SK-N-SH (cell line): ENCODE measurements at regions not wholly inside any gene's neighbourhood (a gene's known extent, or its start where the extent isn't known, plus 50 kb on each side); places are given as distances from the start of the nearest gene placed in this dataset.

ENCODE experiments used
- CTCF ChIA-PET: fragments of 300-600, 350-600 bp; formaldehyde crosslinking; extraction: SDS; loops from one replicate; lab custom pipeline; 2021; lab: Yijun Ruan, JAX
- POLR2A ChIA-PET: fragments of 350-600 bp; sonication (Branson Sonifier 250); formaldehyde crosslinking; extraction: SDS; loops from one replicate; lab custom pipeline; 2020; ENCODE audit warnings: antibody characterized with exemption, inconsistent platforms; lab: Yijun Ruan, JAX
- DNase-seq: peaks from one replicate; pipeline ENCODE4 v3.0.0; 2012
- H2AFZ ChIP-seq: fragments of 200-600 bp; sonication (generic); 2 replicates; pipeline ENCODE4 v1.8.1; 2016; ENCODE audit warnings: antibody characterized with exemption, mild to moderate bottlenecking, low read depth
- H3F3A ChIP-seq: fragments of 200-600 bp; sonication (generic); replicated peaks from 2 replicates; pipeline ENCODE3; 2016; ENCODE audit warnings: antibody characterized with exemption, mild to moderate bottlenecking; ENCODE audit not compliant: insufficient read depth
- H3K27ac ChIP-seq, 2 experiments: fragments of 200-500 bp in 1 of 2; fragments of 200-600 bp in 1 of 2; sonication (Bioruptor generic) in 1 of 2; sonication (generic), shearing (Covaris generic) in 1 of 2; 2 replicates each; pipeline versions ENCODE4 v1.5.1 to v1.6.1; 2014 to 2016; ENCODE audit warnings: low read depth in 2 of 2, inconsistent platforms in 1 of 2, low read length in 1 of 2, mild to moderate bottlenecking in 1 of 2, mixed read lengths in 1 of 2
- H3K27me3 ChIP-seq: fragments of 200-600 bp; sonication (generic), shearing (Covaris generic); 2 replicates; pipeline ENCODE4 v1.6.1; 2016; ENCODE audit warnings: mixed run types; ENCODE audit not compliant: insufficient read depth
- H3K36me3 ChIP-seq, 2 experiments: fragments of 200-500 bp in 1 of 2; fragments of 200-600 bp in 1 of 2; sonication (Bioruptor generic) in 1 of 2; sonication (generic) in 1 of 2; replicated peaks in 1 of 2; 2 replicates each; pipeline versions ENCODE3 to v1.5.1; 2014 to 2016; ENCODE audit warnings: low read length in 1 of 2, mild to moderate bottlenecking in 1 of 2; ENCODE audit not compliant: insufficient read depth in 2 of 2, control insufficient read depth in 1 of 2
- H3K4me1 ChIP-seq, 2 experiments: fragments of 200-500 bp in 1 of 2; fragments of 200-600 bp in 1 of 2; sonication (Bioruptor generic) in 1 of 2; sonication (generic), shearing (Covaris generic) in 1 of 2; 2 replicates each; pipeline versions ENCODE4 v1.5.1 to v1.6.1; 2014 to 2016; ENCODE audit warnings: low read depth in 1 of 2, low read length in 1 of 2, mixed run types in 1 of 2; ENCODE audit not compliant: insufficient read depth in 2 of 2, control insufficient read depth in 1 of 2
- H3K4me2 ChIP-seq: fragments of 200-600 bp; sonication (generic), shearing (Covaris generic); 2 replicates; pipeline ENCODE4 v1.6.1; 2017; ENCODE audit warnings: mixed run types
- H3K4me3 ChIP-seq, 2 experiments: fragments of 200-500 bp in 1 of 2; fragments of 200-600 bp in 1 of 2; sonication (Bioruptor generic) in 1 of 2; sonication (generic), shearing (Covaris generic) in 1 of 2; 2 replicates each; pipeline versions ENCODE4 v1.5.1 to v1.8.1; 2014 to 2016; ENCODE audit warnings: low read depth in 2 of 2, inconsistent platforms in 1 of 2, low read length in 1 of 2, mild to moderate bottlenecking in 1 of 2, mixed read lengths in 1 of 2, moderate library complexity in 1 of 2
- H3K79me2 ChIP-seq: fragments of 200-600 bp; sonication (generic); 2 replicates; pipeline ENCODE4 v1.8.1; 2017; ENCODE audit warnings: mild to moderate bottlenecking; ENCODE audit not compliant: insufficient read depth
- H3K9ac ChIP-seq: fragments of 200-600 bp; sonication (generic); 2 replicates; pipeline ENCODE4 v1.6.1; 2017; ENCODE audit warnings: mixed run types
- H3K9me2 ChIP-seq: fragments of 200-600 bp; sonication (generic); 2 replicates; pipeline ENCODE4 v1.6.1; 2017; ENCODE audit warnings: mixed run types
- H3K9me3 ChIP-seq: fragments of 200-600 bp; sonication (generic); 2 replicates; pipeline ENCODE4 v1.6.1; 2017; ENCODE audit warnings: mixed run types, mild to moderate bottlenecking, moderate library complexity
- H4K20me1 ChIP-seq: fragments of 200-600 bp; sonication (generic); 2 replicates; pipeline ENCODE4 v1.6.1; 2017; ENCODE audit warnings: mild to moderate bottlenecking, mixed run types; ENCODE audit not compliant: insufficient read depth
- CHD2 ChIP-seq: fragments of 150-350 bp; IDR thresholded peaks from 2 replicates; pipeline ENCODE4 v1.6.1; 2018; ENCODE audit warnings: low read length; ENCODE audit not compliant: partially characterized antibody
- EZH2phosphoT487 ChIP-seq: fragments of 200-600 bp; sonication (generic); IDR thresholded peaks from 2 replicates; pipeline ENCODE4 v1.6.1; 2017; ENCODE audit warnings: low read depth, mixed run types, mild to moderate bottlenecking, antibody characterized with exemption, moderate library complexity, borderline replicate concordance
- FOSL2 ChIP-seq: IDR thresholded peaks from 2 replicates; pipeline ENCODE4 v1.4.0; 2012; ENCODE audit warnings: low read depth, mild to moderate bottlenecking, moderate library complexity, borderline replicate concordance
- FOXM1 ChIP-seq: IDR thresholded peaks from 2 replicates; pipeline ENCODE4 v1.4.0; 2012; ENCODE audit warnings: low read depth, mild to moderate bottlenecking
- GABPA ChIP-seq: IDR thresholded peaks from 2 replicates; pipeline ENCODE4 v1.4.0; 2012; ENCODE audit warnings: low read depth, mild to moderate bottlenecking
- GATA2 ChIP-seq: sonication (generic); formaldehyde crosslinking; IDR thresholded peaks from 2 replicates; pipeline ENCODE4 v1.5.0; 2020; ENCODE audit warnings: mild to moderate bottlenecking, missing genetic modification reagents
- NRF1 ChIP-seq: IDR thresholded peaks from 2 replicates; pipeline ENCODE4 v1.6.1; 2012; ENCODE audit warnings: low read depth, mild to moderate bottlenecking, low read length
- RCOR1 ChIP-seq: fragments of 150-350 bp; IDR thresholded peaks from 2 replicates; pipeline ENCODE4 v1.6.1; 2017; ENCODE audit warnings: antibody characterized with exemption, low read length
- RFX5 ChIP-seq: IDR thresholded peaks from 2 replicates; pipeline ENCODE4 v1.6.1; 2012; ENCODE audit warnings: mild to moderate bottlenecking, improper control_type of control experiment, low read length
- SIN3A ChIP-seq: IDR thresholded peaks from 2 replicates; pipeline ENCODE4 v1.6.1; 2012; ENCODE audit warnings: low read depth, mild to moderate bottlenecking, low read length, moderate library complexity, borderline replicate concordance
- TF ChIP-seq, protein P1 (sequence below): IDR thresholded peaks from 2 replicates; pipeline ENCODE4; 2012
- TF ChIP-seq, protein P2 (sequence below): IDR thresholded peaks from 2 replicates; pipeline ENCODE4 v1.4.0; 2012; ENCODE audit warnings: low read depth, borderline replicate concordance
- TF ChIP-seq, protein P3 (sequence below): fragments of 150-350 bp; IDR thresholded peaks from 2 replicates; pipeline ENCODE4 v1.6.1; 2016; ENCODE audit warnings: mild to moderate bottlenecking, low read depth, low read length
- TF ChIP-seq, protein P4 (sequence below): IDR thresholded peaks from 2 replicates; pipeline ENCODE4 v1.4.0; 2012; ENCODE audit warnings: low read depth
- TF ChIP-seq, protein P5 (sequence below): fragments of 200-600 bp; sonication (generic); IDR thresholded peaks from 2 replicates; pipeline ENCODE4 v1.6.1; 2017; ENCODE audit warnings: antibody characterized with exemption, mild to moderate bottlenecking, moderate library complexity

DNA sequence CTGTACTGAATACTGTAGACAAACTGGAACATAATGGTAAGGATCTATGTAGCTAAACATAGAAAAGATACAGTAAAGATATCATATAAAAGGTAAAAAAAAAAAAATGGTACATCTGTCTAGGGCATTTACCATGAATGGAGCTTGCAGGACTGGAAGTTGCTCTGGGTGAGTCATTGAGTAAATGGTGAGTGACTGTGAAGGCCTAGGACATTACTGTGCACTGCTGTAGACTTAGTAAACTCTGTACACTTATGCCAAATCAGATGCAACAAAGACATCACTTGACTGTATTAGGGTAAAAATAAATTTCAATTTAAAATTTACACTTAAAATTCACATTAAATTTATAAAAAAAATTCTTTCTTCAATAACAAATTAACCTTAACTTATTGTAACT is 281.3 kb upstream of the LMCD1 start:
- DNase-seq, result no peak
- Histone ChIP-seq H3K4me1 (peaks cover 0 to 9% of the 10 kb centered on the region in 2 experiments; a peak in 2 of 4 replicates), H3K9me3 (no peaks in the 10 kb centered on the region), H3K4me3 (no peak overlapping the region), H3K27ac (no peak overlapping the region), H2AFZ (no peak overlapping the region), H3K9ac (no peak overlapping the region), H3F3A (no peaks in the 10 kb centered on the region), H3K9me2 (no peaks in the 10 kb centered on the region), H3K36me3 (no peaks in the 10 kb centered on the region), H3K4me2 (no peak overlapping the region), H4K20me1 (no peaks in the 10 kb centered on the region), H3K27me3 (no peaks in the 10 kb centered on the region), H3K79me2 (no peaks in the 10 kb centered on the region)
- CTCF ChIA-PET, result interaction anchor here (0.8 kb wide), 1 partner anchor 19 kb away, joined by 3 read pairs; no protein-coding TSS in a partner anchor
- POLR2A ChIA-PET, result no interaction called here
- TF ChIP-seq SIN3A, result no peak
- TF ChIP-seq, protein P1, sequence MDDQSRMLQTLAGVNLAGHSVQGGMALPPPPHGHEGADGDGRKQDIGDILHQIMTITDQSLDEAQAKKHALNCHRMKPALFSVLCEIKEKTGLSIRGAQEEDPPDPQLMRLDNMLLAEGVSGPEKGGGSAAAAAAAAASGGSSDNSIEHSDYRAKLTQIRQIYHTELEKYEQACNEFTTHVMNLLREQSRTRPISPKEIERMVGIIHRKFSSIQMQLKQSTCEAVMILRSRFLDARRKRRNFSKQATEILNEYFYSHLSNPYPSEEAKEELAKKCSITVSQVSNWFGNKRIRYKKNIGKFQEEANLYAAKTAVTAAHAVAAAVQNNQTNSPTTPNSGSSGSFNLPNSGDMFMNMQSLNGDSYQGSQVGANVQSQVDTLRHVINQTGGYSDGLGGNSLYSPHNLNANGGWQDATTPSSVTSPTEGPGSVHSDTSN, result no peak
- TF ChIP-seq, protein P2, sequence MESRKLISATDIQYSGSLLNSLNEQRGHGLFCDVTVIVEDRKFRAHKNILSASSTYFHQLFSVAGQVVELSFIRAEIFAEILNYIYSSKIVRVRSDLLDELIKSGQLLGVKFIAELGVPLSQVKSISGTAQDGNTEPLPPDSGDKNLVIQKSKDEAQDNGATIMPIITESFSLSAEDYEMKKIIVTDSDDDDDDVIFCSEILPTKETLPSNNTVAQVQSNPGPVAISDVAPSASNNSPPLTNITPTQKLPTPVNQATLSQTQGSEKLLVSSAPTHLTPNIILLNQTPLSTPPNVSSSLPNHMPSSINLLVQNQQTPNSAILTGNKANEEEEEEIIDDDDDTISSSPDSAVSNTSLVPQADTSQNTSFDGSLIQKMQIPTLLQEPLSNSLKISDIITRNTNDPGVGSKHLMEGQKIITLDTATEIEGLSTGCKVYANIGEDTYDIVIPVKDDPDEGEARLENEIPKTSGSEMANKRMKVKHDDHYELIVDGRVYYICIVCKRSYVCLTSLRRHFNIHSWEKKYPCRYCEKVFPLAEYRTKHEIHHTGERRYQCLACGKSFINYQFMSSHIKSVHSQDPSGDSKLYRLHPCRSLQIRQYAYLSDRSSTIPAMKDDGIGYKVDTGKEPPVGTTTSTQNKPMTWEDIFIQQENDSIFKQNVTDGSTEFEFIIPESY, result no peak
- TF ChIP-seq, protein P3, sequence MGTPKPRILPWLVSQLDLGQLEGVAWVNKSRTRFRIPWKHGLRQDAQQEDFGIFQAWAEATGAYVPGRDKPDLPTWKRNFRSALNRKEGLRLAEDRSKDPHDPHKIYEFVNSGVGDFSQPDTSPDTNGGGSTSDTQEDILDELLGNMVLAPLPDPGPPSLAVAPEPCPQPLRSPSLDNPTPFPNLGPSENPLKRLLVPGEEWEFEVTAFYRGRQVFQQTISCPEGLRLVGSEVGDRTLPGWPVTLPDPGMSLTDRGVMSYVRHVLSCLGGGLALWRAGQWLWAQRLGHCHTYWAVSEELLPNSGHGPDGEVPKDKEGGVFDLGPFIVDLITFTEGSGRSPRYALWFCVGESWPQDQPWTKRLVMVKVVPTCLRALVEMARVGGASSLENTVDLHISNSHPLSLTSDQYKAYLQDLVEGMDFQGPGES, result no peak
- TF ChIP-seq RFX5, result no peak
- TF ChIP-seq, protein P4, sequence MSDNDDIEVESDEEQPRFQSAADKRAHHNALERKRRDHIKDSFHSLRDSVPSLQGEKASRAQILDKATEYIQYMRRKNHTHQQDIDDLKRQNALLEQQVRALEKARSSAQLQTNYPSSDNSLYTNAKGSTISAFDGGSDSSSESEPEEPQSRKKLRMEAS, result no peak
- no peak for TF ChIP-seq GABPA
- TF ChIP-seq FOSL2, result no peak
- no peak for TF ChIP-seq FOXM1
- TF ChIP-seq GATA2 (CRISPR knock-in tag), result no peak
- TF ChIP-seq, protein P5, sequence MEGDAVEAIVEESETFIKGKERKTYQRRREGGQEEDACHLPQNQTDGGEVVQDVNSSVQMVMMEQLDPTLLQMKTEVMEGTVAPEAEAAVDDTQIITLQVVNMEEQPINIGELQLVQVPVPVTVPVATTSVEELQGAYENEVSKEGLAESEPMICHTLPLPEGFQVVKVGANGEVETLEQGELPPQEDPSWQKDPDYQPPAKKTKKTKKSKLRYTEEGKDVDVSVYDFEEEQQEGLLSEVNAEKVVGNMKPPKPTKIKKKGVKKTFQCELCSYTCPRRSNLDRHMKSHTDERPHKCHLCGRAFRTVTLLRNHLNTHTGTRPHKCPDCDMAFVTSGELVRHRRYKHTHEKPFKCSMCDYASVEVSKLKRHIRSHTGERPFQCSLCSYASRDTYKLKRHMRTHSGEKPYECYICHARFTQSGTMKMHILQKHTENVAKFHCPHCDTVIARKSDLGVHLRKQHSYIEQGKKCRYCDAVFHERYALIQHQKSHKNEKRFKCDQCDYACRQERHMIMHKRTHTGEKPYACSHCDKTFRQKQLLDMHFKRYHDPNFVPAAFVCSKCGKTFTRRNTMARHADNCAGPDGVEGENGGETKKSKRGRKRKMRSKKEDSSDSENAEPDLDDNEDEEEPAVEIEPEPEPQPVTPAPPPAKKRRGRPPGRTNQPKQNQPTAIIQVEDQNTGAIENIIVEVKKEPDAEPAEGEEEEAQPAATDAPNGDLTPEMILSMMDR, result no peak
- no peak for TF ChIP-seq EZH2phosphoT487
- TF ChIP-seq CHD2, result no peak
- TF ChIP-seq RCOR1, result no peak
- no peak for TF ChIP-seq NRF1
